GM18519 (cell line): ENCODE measurements at regions not wholly inside any gene's neighbourhood (a gene's known extent, or its start where the extent isn't known, plus 50 kb on each side); places are given as distances from the start of the nearest gene placed in this dataset.

ENCODE experiments used
- ATAC-seq: cut with Tn5 transposase; IDR thresholded peaks from one replicate; pipeline ENCODE4 v1.9.1; 2021; ENCODE audit warnings: mild to moderate bottlenecking, moderate library complexity; ENCODE audit not compliant: unreplicated experiment, low FRiP score

DNA sequence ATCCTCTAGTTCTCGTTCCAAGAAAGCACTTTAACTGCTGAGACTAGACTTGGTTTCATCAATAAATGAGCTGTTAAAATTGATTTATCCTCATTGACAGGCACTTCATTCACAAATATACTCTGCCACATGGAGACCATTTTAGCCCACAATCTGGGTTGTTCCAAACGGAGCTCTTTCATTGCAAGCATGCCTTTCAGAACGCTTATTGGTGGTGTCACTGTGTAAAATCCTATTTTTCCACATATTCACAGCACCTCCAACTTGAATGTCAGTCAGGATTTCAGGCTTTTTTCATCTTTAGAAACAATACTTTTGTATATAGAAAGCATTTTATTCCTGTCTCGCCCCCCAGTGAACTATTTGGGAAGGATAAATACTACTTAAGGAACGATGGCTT is 424.7 kb upstream of the NRP1 start:
- ATAC-seq: no peak

GRCh38 chr10:33758299-33758698 is 423.8 kb upstream of the NRP1 start:
- no peak for ATAC-seq

GRCh38 chr10:33754052-33754451 is 419.6 kb upstream of the NRP1 start:
- ATAC-seq: no peak

DNA sequence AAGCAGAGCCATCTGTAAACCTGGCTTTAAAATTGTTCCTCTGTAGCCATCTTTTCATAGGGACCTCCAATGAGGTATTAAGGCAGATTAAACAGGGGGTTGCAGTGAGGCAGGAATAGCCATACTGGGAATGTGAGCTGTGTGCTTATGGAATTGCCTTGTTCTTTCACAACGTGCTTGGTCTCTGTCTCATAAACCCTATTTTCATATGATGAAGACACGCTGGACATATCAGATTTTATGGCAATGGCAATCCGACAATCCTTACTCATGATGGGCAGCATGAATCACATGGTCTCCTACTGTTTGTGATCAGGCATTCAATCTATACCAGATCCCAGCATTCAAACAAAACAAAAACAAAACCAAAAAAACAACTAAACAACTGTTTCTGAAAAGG is 418.9 kb upstream of the NRP1 start:
- ATAC-seq: no peak

GRCh38 chr10:33749790-33750189 is 415.3 kb upstream of the NRP1 start:
- ATAC-seq: no peak

DNA sequence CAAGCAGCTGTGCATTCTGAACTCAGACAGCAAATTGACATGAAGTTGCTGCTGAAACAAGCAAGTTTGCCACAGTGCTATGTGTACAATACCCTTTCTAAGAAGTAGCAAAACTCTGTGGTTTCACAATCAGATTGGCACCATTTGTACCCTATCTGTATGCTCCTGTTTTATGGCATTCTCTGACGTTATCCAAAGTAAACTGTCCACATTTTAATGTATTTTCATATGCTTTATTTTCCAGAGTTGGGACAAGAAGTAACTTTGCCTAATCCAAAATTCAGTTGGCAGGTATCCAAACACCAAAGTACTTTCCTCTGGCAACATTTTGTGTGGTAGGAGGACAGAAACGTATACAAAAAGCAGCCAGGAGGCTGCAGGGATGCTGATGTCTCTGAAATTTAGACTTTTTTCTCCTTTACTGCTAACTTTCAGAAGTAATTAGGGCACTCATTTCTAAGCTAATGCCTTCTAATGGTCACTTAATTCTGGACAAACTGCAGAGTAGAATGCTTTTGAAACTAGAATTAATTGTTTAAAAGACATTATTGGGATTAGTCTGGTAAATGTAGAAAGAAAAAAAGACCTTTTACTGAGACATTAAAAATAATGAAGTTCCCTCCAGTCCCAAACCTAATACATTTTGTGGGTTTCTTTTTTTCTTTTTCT is 414.7 kb upstream of the NRP1 start:
- ATAC-seq: no peak

DNA sequence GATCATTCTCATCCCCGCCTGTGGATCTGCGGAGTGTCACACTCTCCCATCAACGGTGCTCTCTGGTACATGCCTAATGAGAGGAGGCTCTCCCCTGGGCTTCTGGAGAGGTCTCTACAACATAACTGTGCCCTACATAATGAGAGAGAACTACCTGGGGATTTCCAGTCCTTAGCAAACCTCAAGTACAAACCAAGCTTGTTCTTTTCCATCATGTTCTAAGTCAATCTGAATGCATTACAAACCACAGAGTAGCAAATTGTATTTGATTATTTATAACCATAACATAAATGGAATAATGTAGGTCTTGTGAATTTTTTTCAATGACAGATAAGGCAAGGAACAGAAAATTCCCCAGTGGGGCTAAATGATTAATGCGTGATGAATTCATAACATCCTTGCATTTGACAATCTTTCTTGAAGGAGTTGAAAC is 412.4 kb upstream of the NRP1 start:
- no peak for ATAC-seq

- no peak for ATAC-seq
Observed at GRCh38 chr10:33746186-33746585, 411.7 kb upstream of the NRP1 start.

DNA sequence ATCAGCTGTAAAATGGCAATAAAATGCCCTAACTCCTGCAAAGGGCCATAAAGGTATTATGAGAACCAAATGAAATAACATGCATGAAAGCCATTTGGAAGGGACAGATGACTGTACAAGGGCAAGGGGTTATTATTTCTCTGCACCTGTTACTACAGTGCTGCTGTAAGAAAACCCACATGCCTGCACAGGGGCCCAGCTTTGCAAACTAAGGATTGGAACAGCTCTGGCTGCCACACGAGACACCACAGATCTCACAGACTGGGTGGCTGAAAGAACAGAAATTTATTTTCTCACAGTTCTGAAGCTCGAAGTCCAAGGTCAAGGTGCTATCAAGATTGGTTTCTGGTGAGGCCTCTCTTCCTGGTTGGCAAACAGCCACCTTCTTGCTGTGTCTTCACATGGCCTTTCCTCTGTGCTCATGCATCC is 409.0 kb upstream of the NRP1 start:
- no peak for ATAC-seq

- ATAC-seq: no peak
Observed at GRCh38 chr10:33739031-33739430, 404.6 kb upstream of the NRP1 start.

GRCh38 chr10:33735464-33735923 is 401.0 kb upstream of the NRP1 start:
- no peak for ATAC-seq

DNA sequence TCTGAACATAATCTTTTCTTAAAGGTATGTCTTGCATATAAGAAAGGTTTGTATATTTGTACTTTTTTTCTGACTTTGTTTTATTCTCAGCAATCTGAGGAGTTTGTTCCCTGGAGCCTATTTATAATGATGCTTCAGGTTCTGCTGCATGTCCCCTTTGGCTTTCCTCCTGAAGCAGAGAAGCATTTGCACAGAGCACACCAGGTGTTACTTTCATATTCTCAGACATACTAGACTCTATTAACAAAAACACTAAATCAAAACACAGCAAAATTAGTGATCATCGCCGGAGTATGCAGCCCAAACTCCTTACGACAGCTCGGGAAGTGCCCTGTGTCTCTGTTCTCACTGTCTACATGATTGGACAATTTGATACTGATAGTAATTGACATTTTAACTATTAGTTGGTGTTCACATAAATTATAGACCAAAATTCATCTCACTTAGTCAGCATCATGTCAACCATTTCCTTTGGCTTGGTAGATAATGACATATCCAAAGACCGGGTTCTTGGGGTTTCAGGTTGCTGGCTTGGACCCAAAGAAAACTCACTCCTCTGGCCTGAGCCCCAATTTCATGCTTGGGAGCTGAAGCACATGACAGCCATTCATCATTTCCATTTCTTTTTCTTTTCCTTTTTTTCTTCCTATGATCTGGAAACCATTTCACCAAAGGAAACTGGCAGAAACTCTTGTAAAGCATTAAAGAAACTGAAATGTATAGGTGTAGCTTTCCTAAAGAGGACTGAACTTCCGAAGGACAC is 400.1 kb upstream of the NRP1 start:
- ATAC-seq: no peak

- no peak for ATAC-seq
Observed at GRCh38 chr10:33733058-33733457, 398.6 kb upstream of the NRP1 start.

DNA sequence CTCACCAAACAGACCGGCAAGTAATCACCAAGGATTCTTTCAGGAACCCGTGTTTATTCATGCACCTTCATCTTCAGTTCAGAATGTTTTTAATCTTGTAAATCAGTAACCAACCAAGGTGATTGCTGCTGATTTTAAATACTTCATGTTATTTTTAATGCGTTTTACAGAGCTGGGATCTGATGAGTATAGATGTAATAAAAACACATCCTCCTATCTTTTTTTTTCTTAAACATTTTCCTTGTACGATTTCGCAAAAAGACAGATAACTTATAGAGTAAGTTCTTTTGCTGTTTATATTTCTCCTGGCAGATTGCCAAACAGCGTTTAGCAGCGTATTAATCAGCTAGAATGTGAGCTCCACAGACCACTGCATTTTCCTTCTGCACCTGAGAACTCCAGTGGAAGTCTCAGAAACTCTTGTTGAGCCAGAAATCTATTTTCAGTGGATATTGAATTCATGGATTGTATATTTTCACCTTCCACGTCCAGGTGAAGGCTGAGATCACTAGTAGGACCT is 397.8 kb upstream of the NRP1 start:
- no peak for ATAC-seq

DNA sequence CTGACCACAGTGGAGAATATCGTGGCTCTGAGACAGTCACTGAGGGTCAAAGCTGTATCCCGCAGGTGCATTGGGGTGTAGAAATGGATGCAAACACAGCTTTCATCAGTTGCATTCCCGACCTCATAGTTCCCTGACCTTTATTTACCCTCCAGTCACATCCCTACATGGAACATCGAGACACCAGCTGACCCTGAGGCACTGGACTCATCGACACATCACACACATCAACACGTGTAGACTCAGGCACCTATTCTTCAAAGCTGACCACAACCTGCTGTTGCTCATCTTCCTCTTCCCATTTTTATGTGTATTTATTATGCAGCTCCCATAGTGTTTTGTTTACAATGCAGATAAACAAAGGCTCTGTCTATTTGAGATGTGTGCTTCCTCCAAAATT is 396.9 kb upstream of the NRP1 start:
- ATAC-seq: no peak

DNA sequence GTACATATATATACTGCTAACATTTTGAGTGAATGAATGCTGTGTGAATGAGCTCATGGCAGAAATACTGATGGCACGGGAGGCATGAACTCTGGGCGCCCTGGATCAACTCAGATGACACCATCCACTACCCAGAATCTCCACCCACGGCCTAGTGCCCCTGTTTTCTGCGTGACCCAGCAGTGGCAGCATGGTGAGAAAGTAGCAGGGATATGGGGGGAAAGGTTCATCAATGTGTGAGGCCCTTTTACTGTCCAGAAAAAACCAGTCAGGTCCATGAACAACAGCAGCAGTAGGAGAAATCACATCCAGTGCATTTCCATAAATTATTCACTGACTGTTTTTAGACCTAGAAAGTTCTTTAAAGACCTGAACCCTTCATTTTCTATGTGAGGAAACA is 391.0 kb upstream of the NRP1 start:
- ATAC-seq: no peak

DNA sequence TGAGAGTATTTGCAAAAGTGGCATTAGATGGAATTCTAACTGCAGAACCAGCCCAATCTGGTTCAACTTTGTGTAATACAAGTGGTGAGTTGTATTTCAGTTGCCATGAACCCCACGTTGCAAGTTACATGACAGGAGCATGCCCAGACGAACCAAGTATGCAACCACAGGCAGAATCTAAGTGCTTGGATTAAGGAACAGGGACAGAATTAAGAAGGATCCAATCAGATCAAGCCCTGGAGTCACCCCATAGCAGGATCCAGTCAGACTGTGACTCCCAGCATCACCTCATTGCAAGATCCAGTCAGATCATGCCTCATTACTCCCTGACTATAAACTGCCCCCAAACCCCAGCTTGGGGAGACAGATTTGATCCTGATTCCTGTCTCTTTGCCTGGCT is 388.7 kb upstream of the NRP1 start:
- ATAC-seq: no peak

GRCh38 chr10:33722067-33722466 is 387.6 kb upstream of the NRP1 start:
- ATAC-seq: no peak

DNA sequence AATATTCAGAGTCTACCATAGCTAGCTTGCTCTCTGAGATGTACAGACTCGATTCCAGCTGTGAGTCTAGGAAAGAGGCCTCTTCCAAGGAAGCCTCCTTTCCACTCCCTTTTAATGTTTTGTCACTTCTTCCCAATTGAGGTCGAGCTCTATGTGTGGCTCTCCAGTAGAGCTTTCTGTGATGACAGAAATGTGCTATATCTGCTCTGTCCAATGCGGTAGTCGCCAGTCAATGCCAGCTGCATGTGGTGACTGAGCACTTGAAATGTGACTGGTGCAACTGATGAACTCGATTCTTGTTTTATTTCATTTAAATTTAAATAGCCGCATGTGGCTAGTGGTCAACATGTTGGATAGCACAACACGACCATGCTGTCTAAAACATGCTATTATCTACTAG is 387.0 kb upstream of the NRP1 start:
- no peak for ATAC-seq

- ATAC-seq: no peak
Observed at GRCh38 chr10:33720161-33720560, 385.7 kb upstream of the NRP1 start.

DNA sequence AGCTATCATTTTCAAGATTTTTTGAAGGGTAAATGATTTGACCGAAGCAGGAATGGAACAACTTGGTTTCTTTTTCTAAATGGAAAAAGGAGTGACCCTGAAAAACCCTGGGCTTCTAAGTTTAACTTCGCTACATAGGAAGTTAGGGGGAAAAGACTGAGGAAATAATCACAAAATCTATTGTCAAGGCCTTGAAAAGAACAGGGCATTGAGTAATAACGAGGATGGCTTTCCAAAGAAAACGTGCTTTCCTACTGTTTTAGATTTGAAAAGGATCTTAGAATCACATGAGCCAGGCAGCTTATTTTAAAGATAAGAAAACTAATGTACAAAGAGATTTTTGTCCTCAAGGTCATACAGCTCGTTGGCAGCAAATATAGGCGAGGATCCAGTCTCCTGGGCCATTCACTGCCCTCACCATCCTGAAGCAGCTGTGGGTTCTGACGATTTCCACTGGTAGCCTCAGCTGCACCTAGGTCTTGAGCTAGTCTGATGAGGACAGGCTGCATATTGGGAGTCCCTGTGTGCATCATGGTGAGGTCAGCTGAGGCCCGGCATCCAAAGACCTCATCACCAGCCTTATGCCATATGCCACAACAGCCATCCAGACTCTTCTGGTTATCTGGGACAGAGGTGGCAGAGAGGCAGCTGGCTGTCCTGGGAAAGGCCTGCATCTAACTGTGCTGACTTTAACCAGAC is 384.7 kb upstream of the NRP1 start:
- no peak for ATAC-seq
